ENCODE measurements at regions not wholly inside any gene's neighbourhood (a gene's known extent, or its start where the extent isn't known, plus 50 kb on each side); places are given as distances from the start of the nearest gene placed in this dataset.

GRCh38 chr18:49731860-49732311 is 81.4 kb downstream of the ACAA2 start:
- BruUV-seq (replicated peaks), result no TSS peak
- FAIRE-seq, result no peak
- no peak overlapping the region for H3K9ac ChIP-seq (replicated peaks; ENCODE audit: extremely low read depth, insufficient read depth, low read length)
- TF ChIP-seq POLR2AphosphoS5 (IDR thresholded peaks at IDR 0.05; ENCODE audit: insufficient read depth, low read depth, low read length) (no peak), MAX (IDR thresholded peaks at IDR 0.05; ENCODE audit: insufficient read depth, insufficient read length) (no peak), GATA2 (IDR thresholded peaks at IDR 0.05; ENCODE audit: insufficient read depth, insufficient read length, low read depth, low read length) (no peak), JUN (IDR thresholded peaks at IDR 0.05; ENCODE audit: borderline replicate concordance, insufficient read depth, insufficient read length, low read depth) (no peak), POLR2A (IDR thresholded peaks at IDR 0.05; ENCODE audit: low read depth, low read length) (no peak), CTCF (IDR thresholded peaks at IDR 0.05; ENCODE audit: extremely low read depth in 1 of 2, insufficient read depth in 1 of 2, low read depth in 1 of 2, low read length in 2 of 2) (no peak)
- dilution Hi-C loops (cut with MboI; ENCODE audit: extremely low pct_ligation_motif_present, low sequenced_read_pairs), result no loop called here
- no peak overlapping the region for H2AFZ ChIP-seq (ENCODE audit: low read depth, low read length)
- ChIA-PET CTCF (interaction anchor here (0.9 to 1.4 kb wide), 2 partner anchors 35 to 221 kb away, joined by 3 to 6 read pairs; no protein-coding TSS in a partner anchor), POLR2A (no interaction called here)
- no peak for DNase-seq (ENCODE audit: low read depth, low spot score)
- no peak overlapping the region for H3K4me3 ChIP-seq (replicated peaks in 1 of 3; ENCODE audit: insufficient read depth in 1 of 3, low read depth in 1 of 3, low read length in 3 of 3)
- H3K4me2 ChIP-seq (ENCODE audit: insufficient read depth, low read length), result no peak overlapping the region
- no peaks in the 10 kb centered on the region for H3K36me3 ChIP-seq (ENCODE audit: control insufficient read depth in 2 of 2, extremely low read depth in 1 of 2, insufficient read depth in 2 of 2, low read length in 2 of 2)
- intact Hi-C loops (cut with micrococcal nuclease), result no loop called here
- no peaks in the 10 kb centered on the region for H3K9me1 ChIP-seq (replicated peaks; ENCODE audit: control insufficient read depth, extremely low read depth, insufficient read depth, low read length)
- no peaks in the 10 kb centered on the region for H3K9me3 ChIP-seq (replicated peaks; ENCODE audit: control insufficient read depth, insufficient read depth, low read length)
- peaks cover 3% of the 10 kb centered on the region for H3K4me1 ChIP-seq (ENCODE audit: control insufficient read depth, extremely low read depth, insufficient read depth, low read length)
- H3K27me3 ChIP-seq (ENCODE audit: control insufficient read depth in 2 of 2, insufficient read depth in 2 of 2, low read length in 2 of 2), result peaks cover 5 to 9% of the 10 kb centered on the region in 2 experiments
- H4K20me1 ChIP-seq (replicated peaks; ENCODE audit: control insufficient read depth, extremely low read depth, insufficient read depth, low read length), result no peaks in the 10 kb centered on the region
- no peak overlapping the region for H3K27ac ChIP-seq (ENCODE audit: insufficient read depth, low read depth, low read length)
- no peaks in the 10 kb centered on the region for H3K79me2 ChIP-seq (ENCODE audit: control insufficient read depth, insufficient read depth, low read length)
